ENCODE measurements at regions not wholly inside any gene's neighbourhood (a gene's known extent, or its start where the extent isn't known, plus 50 kb on each side); places are given as distances from the start of the nearest gene placed in this dataset.

- TF ChIP-seq CTCF (IDR thresholded peaks at IDR 0.05) = no peak
- TF ChIP-seq EZH2 (IDR thresholded peaks at IDR 0.05) = no peak
- TF ChIP-seq EZH2phosphoT487 (IDR thresholded peaks at IDR 0.05) = no peak
Observed at GRCh38 chr9:80771555-80772347, 917.6 kb downstream of the TLE1 start.

Measured in neural progenitor cell (in vitro differentiated cells).